Neural progenitor cell (in vitro differentiated cells): ENCODE measurements at regions not wholly inside any gene's neighbourhood (a gene's known extent, or its start where the extent isn't known, plus 50 kb on each side); places are given as distances from the start of the nearest gene placed in this dataset.

ENCODE experiments used
- CTCF ChIP-seq: fragments of 200-600 bp; sonication (generic); IDR thresholded peaks from 2 replicates; pipeline ENCODE4 v1.5.1; 2017; ENCODE audit warnings: antibody characterized with exemption, mild to moderate bottlenecking
- EZH2 ChIP-seq: fragments of 200-600 bp; sonication (generic); IDR thresholded peaks from 2 replicates; pipeline ENCODE4 v1.6.1; 2017; ENCODE audit warnings: antibody characterized with exemption, mild to moderate bottlenecking, moderate library complexity
- EZH2phosphoT487 ChIP-seq: fragments of 200-600 bp; sonication (generic); IDR thresholded peaks from 2 replicates; pipeline ENCODE4 v1.6.1; 2017; ENCODE audit warnings: antibody characterized with exemption

GRCh38 chr11:26018336-26018735 is 313.6 kb upstream of the ANO3 start:
- TF ChIP-seq CTCF (no peak), EZH2 (no peak), EZH2phosphoT487 (no peak)
